Cardiac muscle cell (in vitro differentiated cells and primary cell): ENCODE measurements at regions not wholly inside any gene's neighbourhood (a gene's known extent, or its start where the extent isn't known, plus 50 kb on each side); places are given as distances from the start of the nearest gene placed in this dataset.

ENCODE experiments used
- DNase-seq, 2 donors: peaks; one replicate each; pipeline versions ENCODE4 v3.0.0 to v3.0.0-alpha.2; 2010 to 2017; ENCODE audit warnings: low read depth in 1 of 2, low spot score in 1 of 2
- H3K27ac ChIP-seq: fragments of 200-600 bp; sonication (generic); 2 replicates; pipeline ENCODE4 v1.5.1; 2016
- H3K27me3 ChIP-seq: fragments of 200-600 bp; sonication (generic); 2 replicates; pipeline ENCODE4 v1.6.0; 2016; ENCODE audit warnings: control low read depth
- H3K36me3 ChIP-seq: fragments of 200-600 bp; sonication (generic); 2 replicates; pipeline ENCODE4 v1.5.1; 2016; ENCODE audit warnings: control low read depth
- H3K4me1 ChIP-seq: fragments of 200-600 bp; sonication (generic); 2 replicates; pipeline ENCODE4 v1.8.1; 2017; ENCODE audit warnings: low read depth, mild to moderate bottlenecking, mixed run types
- H3K4me3 ChIP-seq: fragments of 200-600 bp; sonication (generic); 2 replicates; pipeline ENCODE4 v1.5.1; 2016; ENCODE audit warnings: mild to moderate bottlenecking
- H3K9me3 ChIP-seq: fragments of 200-600 bp; sonication (generic); 2 replicates; pipeline ENCODE4 v1.5.1; 2017; ENCODE audit warnings: low read depth, mild to moderate bottlenecking, control low read depth
- TF ChIP-seq, protein P1 (sequence below): IDR thresholded peaks from 2 replicates; pipeline ENCODE4 v1.5.1; 2012; ENCODE audit warnings: low read depth, mild to moderate bottlenecking, low read length

DNA sequence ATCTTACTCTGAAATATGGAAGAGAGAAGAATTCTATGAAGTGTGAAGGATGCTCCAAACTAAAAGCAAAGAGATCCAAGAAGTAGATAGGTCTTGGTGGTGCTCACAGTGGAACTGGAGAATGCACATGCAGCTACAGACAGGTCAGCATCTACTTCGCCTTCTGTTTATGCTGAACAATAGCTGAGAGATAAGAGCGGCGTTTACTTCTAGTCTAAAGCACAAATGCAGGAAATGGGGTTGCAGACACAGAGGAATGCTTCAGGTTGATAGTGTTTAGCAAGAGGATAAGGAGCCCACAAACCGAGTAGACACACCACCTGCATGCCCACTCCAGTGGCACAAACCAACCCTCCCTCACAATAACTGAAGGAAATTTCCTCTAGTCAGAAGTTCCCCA lies 180.0 kb upstream of the RGMB start:
- no peaks in the 10 kb centered on the region for H3K27me3 ChIP-seq
- H3K4me1 ChIP-seq = no peaks in the 10 kb centered on the region
- H3K27ac ChIP-seq = no peak overlapping the region
- DNase-seq = peak in 1 of 2 donors; percentile 6
- no peaks in the 10 kb centered on the region for H3K36me3 ChIP-seq
- TF ChIP-seq, protein P1, sequence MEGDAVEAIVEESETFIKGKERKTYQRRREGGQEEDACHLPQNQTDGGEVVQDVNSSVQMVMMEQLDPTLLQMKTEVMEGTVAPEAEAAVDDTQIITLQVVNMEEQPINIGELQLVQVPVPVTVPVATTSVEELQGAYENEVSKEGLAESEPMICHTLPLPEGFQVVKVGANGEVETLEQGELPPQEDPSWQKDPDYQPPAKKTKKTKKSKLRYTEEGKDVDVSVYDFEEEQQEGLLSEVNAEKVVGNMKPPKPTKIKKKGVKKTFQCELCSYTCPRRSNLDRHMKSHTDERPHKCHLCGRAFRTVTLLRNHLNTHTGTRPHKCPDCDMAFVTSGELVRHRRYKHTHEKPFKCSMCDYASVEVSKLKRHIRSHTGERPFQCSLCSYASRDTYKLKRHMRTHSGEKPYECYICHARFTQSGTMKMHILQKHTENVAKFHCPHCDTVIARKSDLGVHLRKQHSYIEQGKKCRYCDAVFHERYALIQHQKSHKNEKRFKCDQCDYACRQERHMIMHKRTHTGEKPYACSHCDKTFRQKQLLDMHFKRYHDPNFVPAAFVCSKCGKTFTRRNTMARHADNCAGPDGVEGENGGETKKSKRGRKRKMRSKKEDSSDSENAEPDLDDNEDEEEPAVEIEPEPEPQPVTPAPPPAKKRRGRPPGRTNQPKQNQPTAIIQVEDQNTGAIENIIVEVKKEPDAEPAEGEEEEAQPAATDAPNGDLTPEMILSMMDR = no peak
- no peak overlapping the region for H3K4me3 ChIP-seq
- H3K9me3 ChIP-seq = no peaks in the 10 kb centered on the region

- no peaks in the 10 kb centered on the region for H3K36me3 ChIP-seq
- H3K9me3 ChIP-seq = no peaks in the 10 kb centered on the region
- H3K4me1 ChIP-seq = no peaks in the 10 kb centered on the region
- no peak overlapping the region for H3K27ac ChIP-seq
- H3K27me3 ChIP-seq = no peaks in the 10 kb centered on the region
- H3K4me3 ChIP-seq = no peak overlapping the region
- DNase-seq = no peak
- TF ChIP-seq, protein P1 = no peak
Measured at GRCh38 chr5:98594098-98594497, 179.4 kb upstream of the RGMB start.

DNA sequence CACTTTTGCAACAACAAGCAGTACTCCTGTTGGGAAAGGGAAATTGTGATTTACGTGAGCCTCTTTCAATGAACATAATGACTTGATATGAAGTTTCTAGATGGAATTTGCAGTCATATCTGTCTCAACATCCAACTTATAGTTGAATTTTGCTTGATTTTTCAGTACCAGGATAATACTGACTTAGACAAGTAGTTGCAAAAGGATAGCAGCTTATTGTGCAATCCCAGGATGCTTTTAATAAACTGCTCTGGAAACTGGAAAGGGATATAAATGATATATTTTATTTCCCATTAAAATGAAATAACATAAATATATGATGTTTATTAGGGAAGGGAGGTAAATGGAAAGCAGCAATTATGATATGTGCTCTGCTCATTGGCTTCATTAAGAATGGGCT lies 174.4 kb upstream of the RGMB start:
- Histone ChIP-seq H3K27me3 (no peaks in the 10 kb centered on the region), H3K36me3 (no peaks in the 10 kb centered on the region), H3K27ac (no peak overlapping the region), H3K4me1 (no peaks in the 10 kb centered on the region), H3K4me3 (no peak overlapping the region), H3K9me3 (no peaks in the 10 kb centered on the region)
- DNase-seq = peak in 1 of 2 donors; percentile 47
- TF ChIP-seq, protein P1 = no peak

DNA sequence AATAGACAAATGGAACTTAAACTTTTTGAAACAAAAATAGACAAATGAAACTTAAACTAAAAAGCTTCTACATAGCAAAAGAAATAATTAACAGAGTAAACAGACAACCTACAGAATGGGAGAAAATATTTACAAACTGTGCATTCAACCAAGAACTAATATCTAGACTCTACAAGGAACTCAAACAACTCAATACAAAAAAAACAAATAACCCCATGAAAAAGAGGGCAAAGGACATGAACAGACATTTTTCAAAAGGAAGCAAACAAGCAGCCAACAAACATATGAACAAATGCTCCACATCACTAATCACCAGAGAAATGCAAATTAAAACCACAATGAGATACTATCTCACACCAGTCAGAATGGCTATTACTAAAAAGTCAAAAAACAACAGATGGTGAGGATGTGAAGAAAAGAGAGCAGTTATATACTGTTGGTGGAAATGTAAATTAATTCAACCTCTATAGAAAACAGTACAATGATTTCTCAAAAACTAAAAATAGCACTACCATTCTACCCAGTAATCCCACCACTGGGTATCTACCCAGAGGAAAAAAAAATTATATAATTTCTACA lies 170.8 kb upstream of the RGMB start:
- TF ChIP-seq, protein P1 = no peak

DNA sequence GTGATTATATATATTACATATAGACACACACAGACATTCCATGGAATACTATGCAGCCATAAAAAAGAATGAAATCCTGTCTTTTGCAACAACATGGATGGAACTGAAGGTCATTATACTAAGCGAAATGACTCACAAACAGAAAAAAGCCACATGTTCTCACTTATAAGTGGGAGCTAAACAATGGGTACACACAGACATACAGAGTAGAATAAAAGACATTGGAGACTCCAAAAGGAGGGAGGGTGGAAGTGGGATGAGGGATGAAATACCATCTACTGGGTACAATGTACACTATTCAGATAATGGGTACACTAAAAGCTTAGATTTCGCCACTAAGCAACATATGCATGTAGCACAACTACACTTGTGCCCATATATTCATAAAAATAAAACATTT lies 170.0 kb upstream of the RGMB start:
- Histone ChIP-seq H3K27ac (no peak overlapping the region), H3K4me3 (no peak overlapping the region), H3K27me3 (no peaks in the 10 kb centered on the region), H3K36me3 (no peaks in the 10 kb centered on the region), H3K9me3 (no peaks in the 10 kb centered on the region), H3K4me1 (no peaks in the 10 kb centered on the region)
- TF ChIP-seq, protein P1 = no peak
- DNase-seq = no peak

More for the DNA sequence above, 170.8 kb upstream of the RGMB start:
- H3K4me1 ChIP-seq = no peaks in the 10 kb centered on the region
- DNase-seq = no peak
- H3K4me3 ChIP-seq = no peak overlapping the region
- no peak overlapping the region for H3K27ac ChIP-seq
- H3K9me3 ChIP-seq = no peaks in the 10 kb centered on the region
- H3K27me3 ChIP-seq = no peaks in the 10 kb centered on the region
- H3K36me3 ChIP-seq = no peaks in the 10 kb centered on the region
